GM19025 (cell line): ENCODE measurements at regions not wholly inside any gene's neighbourhood (a gene's known extent, or its start where the extent isn't known, plus 50 kb on each side); places are given as distances from the start of the nearest gene placed in this dataset.

Experiments
- ATAC-seq: cut with Tn5 transposase; IDR thresholded peaks from one replicate; pipeline ENCODE4 v1.9.1; 2021; ENCODE audit warnings: mild to moderate bottlenecking, low read depth, moderate library complexity; ENCODE audit not compliant: unreplicated experiment

DNA sequence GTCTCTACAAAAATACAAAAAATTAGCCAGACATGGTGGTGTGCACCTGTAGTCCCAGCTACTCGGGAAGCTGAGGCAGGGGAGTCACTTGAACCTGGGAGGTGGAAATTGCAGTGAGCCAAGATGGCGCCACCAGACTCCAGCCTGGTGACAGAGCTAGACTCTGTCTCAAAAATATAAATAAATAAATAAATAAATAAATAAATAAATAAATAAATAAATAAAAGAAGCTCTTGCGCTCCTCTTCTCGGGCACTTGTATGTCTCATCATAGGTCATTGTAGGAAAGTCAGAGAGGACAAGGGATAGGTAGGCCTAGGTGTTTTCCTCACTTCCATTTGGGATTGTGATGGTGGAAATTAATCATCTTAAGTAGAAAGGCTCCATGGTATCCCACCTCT, 252.8 kb downstream of the PIK3R1 start:
- ATAC-seq, result no peak

DNA sequence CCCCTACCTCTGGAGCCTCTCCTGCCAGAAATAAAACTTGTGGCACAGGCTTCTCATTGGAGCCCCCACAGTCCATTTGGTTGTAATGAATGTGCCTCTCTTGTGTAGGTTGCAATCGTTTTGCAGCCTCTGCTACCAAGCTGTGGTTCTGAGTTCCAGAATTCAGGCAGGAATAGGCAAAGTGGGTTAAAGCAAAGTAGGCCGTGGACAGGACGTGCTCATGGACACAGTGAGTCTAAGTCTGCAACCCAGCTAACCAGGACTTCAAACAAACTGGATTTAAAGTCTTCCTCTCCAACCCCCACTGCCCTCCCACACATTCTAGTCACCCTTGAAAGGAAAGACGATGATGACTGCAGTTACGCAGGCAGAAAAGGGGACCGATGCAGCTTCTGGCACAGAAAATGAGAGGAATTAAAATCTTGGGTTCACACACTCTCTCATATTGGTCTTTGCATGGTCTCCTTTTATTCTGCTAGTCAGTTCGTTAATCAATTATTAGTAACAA, 260.0 kb downstream of the PIK3R1 start:
- ATAC-seq, result no peak

DNA sequence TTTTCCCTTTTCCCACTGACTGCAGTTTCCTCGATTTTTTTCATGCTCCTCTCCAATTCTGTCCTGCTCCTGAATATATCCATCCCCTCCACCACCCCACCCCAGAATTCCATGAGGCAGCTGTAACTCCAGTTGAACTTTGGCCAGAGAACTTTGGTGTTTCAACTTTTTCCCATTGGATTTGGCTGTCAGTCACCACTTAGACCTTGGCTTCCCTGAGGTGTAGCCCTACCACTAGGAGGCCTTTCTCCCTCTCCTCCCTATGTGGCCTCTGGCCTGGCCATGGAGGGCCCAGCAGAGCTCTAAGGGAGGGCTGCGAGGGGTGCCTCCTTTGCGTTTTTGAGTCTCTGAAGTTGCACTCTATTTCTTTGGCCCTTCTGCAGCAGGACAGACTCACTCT, 261.3 kb downstream of the PIK3R1 start:
- no peak for ATAC-seq

DNA sequence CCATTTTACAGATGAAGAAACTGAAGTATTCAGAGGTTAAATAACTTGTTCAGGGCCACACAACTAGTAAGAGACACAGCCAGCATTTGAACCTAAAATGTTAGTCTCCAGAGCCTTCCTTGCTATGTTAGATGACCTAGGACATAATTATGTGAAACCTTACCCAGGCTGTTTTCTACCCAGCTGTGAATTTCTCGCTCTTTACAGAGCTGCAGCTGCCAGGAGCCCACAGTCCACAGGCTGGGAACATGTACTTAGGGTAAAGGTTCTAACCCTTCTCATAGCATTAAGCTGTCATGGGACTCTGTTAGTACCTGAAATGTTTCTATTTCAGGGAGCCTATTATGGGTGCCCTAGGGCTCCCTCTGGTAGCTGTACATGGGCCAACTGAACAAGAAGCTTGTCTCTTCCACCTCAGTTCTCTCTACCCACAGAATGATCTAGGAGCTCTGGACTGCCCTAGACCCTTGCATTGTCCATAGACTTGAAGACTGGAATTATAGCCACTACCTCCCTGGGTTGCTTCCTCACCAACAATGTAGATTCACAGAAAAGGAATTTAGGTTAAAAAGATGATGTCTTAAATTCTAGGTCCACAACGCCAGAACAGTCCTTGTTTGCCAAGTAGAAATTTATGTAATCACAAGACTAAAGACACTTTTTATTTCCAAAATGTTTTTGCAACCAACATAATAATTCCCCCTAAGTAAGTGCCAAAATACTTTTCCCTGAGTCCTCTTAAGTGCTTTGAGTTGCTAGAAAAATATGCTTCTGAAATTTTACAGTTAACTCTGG, 262.9 kb downstream of the PIK3R1 start:
- no peak for ATAC-seq

DNA sequence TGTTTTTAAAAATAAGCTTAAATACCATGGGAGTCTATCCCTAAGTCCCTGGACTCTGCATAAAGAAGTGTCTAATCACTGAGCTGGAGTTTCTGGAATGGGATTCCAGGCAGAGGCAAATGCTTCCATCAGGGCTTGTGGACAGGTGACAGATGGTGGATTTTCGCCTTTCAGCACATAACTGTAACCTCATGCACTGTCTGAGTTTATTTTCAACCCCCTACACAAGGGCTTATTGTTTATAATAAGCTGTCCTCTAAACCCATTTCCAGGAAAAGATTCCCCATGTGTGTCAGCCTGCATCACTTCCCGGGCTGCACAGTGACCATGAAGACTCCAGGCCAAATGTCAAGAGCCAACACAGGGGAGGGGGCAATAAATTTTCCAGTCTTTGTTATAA, 264.0 kb downstream of the PIK3R1 start:
- ATAC-seq, result no peak

DNA sequence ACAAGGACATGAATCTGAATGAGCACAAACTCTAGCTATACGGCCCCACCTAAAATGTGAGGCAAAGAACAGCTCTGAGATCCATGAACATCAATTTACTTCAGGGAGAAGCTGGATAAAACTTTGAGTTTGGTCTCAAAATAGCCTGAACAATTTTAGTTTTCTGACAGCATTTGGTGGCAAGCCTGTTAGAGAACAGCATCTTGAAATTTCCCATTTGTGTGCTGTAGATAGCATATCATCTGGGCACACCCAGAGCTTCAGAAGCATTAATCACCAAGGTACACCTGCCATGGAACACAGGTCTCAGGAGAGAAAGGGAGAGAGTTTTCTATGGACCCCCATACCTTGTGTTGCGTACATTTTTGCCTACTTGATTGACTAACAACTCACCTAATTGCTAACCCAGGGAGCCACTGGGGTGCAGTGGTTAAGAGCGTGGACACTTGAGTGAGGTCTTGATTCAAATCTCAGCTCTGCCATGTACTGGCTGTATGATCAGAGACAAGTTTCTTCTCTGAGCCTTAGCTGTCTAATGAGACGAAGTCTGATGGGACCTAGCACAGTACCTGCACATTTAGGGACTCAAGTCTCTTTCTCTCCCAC, 264.9 kb downstream of the PIK3R1 start:
- no peak for ATAC-seq

DNA sequence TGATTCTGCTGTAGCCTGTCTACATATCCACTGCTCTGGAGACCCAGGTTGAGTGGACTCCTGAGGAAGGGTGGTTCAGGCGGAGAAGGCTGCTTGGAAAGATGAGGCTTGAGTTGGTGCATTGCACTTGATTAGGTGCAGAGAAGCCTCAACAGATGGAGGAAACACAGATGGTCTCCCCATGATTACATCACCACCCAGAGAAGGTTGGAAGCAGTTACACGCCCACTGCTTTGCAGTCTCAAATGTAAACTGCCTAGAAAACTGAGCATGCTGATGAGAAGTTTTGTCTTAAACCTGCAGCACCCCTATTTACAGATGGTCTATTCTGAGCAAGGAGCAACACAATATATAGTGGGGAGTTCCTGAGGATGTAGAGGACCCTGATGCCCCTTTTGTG, 266.6 kb downstream of the PIK3R1 start:
- no peak for ATAC-seq

DNA sequence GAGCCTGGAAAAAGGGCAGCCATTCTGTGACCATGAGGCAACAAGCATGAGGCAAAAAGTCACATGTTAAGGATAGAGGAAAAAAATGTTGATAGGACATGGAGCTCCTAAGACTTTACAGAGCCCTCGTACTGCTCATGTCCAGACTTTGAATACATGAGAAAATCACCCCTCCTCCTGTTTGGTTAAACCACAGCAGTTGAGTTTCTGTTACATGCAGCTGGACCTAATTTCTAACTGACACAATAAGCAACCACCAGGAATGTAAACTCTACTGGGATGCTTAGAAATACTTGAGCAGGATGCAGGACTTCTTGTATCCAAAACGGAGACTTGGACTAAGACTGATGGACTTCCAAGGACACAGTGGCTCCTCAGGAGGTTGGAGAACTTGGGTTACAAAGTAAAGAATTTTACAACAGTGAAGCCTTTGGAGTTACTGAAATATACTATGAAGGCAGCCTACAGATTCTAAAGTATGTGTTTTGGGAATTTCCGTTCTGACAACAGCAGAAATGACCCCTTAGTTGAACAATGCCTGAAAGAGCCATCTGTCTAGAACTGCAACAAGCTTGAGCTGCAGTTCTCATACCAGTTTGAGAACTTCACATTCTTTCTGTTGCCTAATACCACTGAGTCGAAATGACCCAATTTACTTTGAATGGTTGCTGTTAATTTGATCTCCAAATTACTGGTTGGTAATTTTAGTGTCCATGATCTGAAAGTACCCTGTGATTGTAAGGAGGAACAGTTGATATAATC, 268.9 kb downstream of the PIK3R1 start:
- no peak for ATAC-seq

DNA sequence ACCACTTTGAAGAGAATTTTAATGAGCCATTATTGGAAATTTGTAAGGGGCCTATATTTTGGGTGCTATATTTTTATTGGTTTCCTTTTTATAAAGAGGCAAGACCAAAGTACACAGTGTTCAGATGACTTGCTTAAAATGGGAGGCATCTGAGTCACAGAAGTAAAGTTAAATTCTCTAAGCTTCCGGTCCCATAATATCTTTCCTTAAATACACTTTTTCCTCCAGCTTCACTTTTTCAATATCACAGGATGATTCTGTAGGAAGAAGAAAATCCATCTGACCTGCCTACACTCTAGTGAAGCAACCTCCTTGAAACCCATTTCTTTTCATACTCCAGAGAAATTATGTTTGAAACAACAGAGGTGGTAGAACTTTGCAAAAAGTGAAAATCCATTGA, 274.0 kb downstream of the PIK3R1 start:
- ATAC-seq, result no peak

DNA sequence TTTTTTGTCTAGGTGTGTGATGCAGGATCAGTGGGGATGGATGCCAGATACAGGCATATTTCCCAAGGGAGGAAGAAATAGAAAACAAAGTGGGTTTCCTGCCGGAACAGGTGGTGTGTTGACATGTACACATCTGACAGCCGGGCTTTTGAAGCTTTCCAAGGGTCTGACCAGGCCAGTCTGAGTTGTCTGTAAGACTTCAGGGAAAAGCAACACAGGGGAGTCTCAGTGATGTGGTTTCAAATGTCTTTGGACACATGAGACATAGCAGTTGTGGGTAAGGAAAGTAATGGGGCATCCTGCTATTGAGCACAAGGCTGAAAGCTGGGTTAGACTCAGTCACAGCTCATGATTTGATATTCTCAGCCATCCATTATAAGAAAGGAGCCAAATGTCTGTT, 274.9 kb downstream of the PIK3R1 start:
- no peak for ATAC-seq

DNA sequence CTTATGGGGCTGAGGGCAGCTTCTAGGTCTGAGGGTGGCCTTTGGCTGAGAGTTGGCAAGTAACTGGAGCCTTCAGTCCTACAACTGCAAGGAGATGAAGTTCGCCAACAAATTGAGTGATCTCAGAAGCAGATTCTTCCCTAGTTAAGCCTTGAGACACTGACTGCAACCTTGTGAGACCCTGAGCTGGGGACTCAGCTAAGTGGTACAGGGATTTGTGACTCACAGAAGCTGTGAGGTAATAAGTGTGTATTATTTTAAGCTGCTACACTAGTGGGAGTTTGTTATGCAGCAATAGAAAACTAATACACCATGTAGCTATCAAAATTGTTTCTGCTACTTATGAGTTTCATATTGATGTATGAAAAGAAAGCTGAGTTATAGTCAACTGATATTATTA, 279.2 kb downstream of the PIK3R1 start:
- no peak for ATAC-seq

DNA sequence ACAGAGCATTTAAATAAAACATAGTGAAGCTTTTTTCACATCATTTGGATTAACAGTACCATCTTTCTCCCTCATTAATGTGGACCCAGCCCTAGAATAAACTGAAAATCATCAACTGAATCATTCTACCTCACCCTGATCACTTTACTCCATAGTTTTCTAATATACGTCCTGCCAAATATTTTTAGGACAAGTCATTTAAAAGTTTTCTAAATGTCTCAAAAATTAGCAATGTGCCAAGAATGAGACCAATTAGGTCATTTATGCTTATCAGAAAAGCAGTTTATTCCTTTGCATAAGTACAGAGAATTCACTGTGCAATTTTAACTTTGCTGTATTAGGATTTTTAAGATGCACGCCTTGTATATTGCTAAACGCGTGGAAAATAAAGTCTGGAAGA, 284.4 kb downstream of the PIK3R1 start:
- no peak for ATAC-seq

DNA sequence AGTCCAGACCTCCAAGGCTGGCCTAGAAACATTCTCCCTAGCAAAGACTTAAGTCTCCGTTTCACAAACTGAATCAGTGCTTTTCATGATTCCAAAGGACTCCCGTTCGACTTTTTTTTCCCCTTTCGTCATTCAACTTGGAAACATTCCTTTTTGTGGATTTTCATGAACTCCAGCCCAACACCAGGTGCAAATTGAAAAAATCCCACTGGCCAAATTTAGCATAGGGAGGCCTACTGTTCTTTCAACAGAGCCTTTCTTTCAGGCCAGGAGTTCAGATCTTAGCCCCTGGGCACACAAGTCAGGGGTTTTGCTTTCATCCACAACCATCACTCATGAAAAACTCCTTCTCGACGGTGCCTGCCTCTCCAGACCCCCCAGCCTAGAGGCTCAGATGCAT, 285.3 kb downstream of the PIK3R1 start:
- no peak for ATAC-seq

DNA sequence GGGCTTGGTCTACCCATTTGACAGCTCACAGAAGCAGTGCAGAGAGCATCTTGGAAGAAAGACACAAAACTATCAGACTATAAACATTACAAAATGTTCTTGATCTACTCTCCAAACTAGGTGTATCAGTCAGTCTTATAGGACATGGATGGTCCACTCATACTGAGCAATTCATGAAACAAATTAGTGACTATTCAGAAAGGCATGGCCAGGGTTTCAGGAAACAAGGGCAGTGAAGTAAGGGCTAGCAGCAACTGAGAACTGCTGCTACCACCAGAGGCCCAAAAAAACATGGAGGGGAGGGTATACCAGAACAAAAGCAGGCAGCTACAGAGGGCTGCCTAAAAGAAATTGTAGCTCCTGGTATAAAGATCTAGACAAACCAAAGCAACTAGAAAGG, 287.0 kb downstream of the PIK3R1 start:
- no peak for ATAC-seq

DNA sequence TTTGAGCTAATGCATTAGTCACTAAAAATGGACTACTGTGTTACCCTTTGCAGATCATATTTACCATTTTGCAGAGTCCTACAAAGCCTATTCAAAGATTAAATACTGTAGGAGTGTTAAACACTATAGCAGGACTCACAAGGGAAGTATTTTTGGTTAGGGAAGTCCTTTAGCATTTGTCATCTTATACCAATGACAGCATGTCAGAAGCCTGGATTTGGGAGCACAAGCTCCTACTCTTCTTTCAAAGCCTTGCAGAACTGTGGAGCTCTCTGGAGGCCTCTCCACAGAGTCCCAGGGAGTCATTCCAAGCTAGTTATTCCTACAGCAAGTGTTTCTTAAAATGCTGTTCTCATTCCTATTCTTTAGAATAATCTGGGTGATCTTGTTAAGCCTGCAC, 288.8 kb downstream of the PIK3R1 start:
- no peak for ATAC-seq

DNA sequence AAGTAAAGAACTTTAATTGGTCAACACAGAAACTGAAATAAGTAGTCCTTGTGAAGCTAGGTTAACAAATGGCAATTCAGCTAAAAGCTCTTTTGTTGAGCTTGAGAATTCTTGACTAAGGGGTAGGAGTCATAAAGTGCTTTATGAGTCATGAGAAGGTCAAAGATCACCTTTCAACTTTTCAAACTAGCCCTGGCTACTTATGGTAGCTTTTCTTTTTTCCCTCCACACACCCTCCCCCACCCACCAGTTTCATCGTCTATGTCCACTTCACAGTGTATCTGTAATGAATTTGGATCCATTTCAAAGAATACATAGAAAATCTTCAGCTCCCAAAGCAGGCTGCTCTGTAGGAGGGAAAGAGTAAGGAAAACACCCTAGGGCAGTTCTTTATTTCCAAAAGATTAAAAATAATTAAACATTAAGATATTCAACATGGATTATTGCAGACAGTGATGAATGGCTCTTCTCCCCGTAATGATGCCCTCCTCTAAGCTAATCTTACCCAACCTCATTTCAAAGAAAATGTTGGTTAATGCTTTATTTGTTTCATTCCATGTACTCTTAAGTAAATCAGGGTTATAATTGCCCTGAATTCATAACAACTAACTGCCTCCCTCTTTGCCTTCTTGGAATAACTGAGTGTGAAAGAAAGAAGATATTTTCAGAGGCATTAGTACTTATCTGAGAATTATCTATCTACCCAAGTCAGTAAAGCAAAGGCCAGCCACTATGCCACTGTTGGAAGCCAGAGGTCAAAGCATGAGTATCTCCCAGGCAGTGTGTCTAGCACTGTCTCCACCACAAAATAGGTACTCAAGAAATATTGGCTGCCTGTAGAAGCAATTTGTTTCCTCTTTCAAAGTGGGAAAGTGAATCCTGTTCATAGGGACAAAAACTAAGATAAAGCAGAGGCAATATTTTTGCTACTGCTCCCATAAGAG, 290.6 kb downstream of the PIK3R1 start:
- ATAC-seq, result no peak

DNA sequence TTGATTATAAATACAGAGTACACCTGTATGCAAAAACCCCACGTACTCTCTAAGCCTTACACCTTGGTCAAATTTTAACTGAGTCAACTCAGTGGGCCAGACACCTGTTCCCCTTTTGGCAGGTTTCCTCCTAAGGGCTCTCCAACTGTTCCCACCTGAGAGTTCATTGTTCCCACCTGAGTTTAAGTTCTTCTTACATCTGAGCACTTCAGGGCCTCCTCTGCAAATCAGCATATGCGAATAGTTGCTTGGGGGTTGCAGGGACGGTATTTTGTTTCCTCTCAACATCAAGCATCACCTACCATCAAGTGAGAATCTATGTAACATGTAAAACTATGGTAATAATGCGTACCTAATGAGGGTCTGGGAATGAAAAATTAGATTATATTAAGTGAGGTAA, 300.0 kb downstream of the PIK3R1 start:
- no peak for ATAC-seq

DNA sequence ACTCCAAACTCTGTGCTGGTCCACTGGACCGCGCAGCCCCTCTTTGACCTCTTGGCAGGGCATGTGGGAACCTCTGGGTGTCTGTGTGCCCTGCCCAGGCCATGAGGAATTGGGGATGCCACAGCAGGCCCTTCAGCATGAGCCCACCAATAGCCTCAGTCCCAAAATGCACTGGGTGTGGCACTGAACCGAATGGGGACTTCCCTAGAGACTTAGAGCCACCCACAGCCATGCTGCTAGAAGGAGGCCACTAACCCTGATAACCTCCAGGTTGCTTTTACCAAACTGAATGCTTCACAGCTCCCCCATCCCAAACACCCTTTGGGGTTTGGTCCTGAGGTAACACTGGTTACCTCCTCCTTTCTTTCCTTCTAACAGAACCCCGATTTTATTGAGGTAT, 302.7 kb downstream of the PIK3R1 start:
- no peak for ATAC-seq

DNA sequence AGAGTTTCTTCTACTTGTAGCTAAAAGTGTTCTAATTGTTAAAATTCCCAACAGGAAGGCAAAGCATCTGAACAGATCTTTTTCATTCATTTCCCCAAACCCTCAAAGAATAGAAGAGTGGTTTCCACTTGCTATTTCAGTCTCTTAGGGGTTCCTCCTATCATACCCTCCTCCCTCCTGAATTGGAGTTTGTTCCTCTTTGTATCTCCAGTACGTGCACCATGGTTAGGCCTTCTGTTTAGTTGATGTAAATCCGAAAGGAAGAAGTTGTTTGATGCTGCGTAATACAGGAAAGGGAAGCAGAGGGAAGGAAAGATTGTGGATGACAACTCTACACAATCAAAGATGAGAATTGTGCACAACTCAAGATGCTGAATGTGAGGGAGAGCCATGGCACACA, 303.6 kb downstream of the PIK3R1 start:
- ATAC-seq, result no peak

DNA sequence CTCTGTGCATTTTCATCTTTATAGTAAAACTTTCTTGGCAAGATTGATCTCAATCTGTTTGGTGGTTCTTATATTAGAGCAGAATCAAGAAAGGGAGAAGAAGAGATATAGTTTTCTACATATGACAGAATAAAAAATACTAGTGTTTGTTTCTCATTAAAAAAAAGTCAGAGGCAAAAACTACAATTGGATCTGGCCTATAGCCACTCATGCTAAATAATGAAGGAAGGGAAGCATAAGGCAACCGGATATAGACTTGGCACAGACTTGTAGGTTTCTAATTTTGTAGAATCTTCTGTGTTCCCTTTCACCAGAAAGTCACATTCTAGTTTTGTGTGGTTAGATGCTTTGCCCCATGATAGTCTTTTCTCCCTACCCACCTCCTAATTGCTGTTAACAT, 306.2 kb downstream of the PIK3R1 start:
- no peak for ATAC-seq
